Heart left ventricle (tissue), 13 donors: ENCODE measurements at regions not wholly inside any gene's neighbourhood (a gene's known extent, or its start where the extent isn't known, plus 50 kb on each side); places are given as distances from the start of the nearest gene placed in this dataset.

ENCODE experiments used
- POLR2A ChIP-seq, 2 donors: fragments of 450-650 bp; IDR thresholded peaks; one replicate each; pipeline ENCODE4 v1.6.1; 2017; ENCODE audit warnings: antibody characterized with exemption in 2 of 2, mild to moderate bottlenecking in 2 of 2, moderate library complexity in 2 of 2
- TF ChIP-seq, protein P1 (sequence below), 12 donors: fragments of 200-600 bp; sonication (generic) in 4 of 12; IDR thresholded peaks; one replicate each; pipeline versions ENCODE4 v1.5.0 to v1.8.0; 2018 to 2022; ENCODE audit warnings: antibody characterized with exemption in 12 of 12, mild to moderate bottlenecking in 5 of 12
- donor health status: ischemic (EF 13 %, LVEDD 7.1; RV severe dilation, severe dysfunction).
- donor health status: DM: no; HTN: yes; CAD: no.
- donor health status: DM: no; HTN: no; CAD: no.
- donor health status: ischemic (EF 25% LVEDD 6.9; RV normal size, moderate dysfunction).
- donor health status: ischemic (EF 25% LVEDD 5.7; RV mildly dilated, moderate dysfunction).
- donor health status: ischemic (EF 35%, LVEDD 5.7; RV mildly dilated, moderate dysfunction).
- donor health status: nonischemic (EF 11% LVEDD 7.7; RV severe dilation, severe dysfunction).
- donor health status: DM: yes; HTN: yes; CAD: no.
- donor health status: PGD.
- donor health status: ischemic (EF 29% LVEDD 5.4; RV normal size, mild dysfunction).
- donor health status: nonischemic (EF 23%, LVEDD 6.1; RV moderate dilation, normal function).

GRCh38 chr9:75447281-75447680, 359.0 kb downstream of the OSTF1 start:
- TF ChIP-seq, protein P1, sequence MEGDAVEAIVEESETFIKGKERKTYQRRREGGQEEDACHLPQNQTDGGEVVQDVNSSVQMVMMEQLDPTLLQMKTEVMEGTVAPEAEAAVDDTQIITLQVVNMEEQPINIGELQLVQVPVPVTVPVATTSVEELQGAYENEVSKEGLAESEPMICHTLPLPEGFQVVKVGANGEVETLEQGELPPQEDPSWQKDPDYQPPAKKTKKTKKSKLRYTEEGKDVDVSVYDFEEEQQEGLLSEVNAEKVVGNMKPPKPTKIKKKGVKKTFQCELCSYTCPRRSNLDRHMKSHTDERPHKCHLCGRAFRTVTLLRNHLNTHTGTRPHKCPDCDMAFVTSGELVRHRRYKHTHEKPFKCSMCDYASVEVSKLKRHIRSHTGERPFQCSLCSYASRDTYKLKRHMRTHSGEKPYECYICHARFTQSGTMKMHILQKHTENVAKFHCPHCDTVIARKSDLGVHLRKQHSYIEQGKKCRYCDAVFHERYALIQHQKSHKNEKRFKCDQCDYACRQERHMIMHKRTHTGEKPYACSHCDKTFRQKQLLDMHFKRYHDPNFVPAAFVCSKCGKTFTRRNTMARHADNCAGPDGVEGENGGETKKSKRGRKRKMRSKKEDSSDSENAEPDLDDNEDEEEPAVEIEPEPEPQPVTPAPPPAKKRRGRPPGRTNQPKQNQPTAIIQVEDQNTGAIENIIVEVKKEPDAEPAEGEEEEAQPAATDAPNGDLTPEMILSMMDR (IDR thresholded peaks at IDR 0.05), result no peak
- no peak for TF ChIP-seq POLR2A (IDR thresholded peaks at IDR 0.05)
